ENCODE measurements at regions not wholly inside any gene's neighbourhood (a gene's known extent, or its start where the extent isn't known, plus 50 kb on each side); places are given as distances from the start of the nearest gene placed in this dataset.

DNA sequence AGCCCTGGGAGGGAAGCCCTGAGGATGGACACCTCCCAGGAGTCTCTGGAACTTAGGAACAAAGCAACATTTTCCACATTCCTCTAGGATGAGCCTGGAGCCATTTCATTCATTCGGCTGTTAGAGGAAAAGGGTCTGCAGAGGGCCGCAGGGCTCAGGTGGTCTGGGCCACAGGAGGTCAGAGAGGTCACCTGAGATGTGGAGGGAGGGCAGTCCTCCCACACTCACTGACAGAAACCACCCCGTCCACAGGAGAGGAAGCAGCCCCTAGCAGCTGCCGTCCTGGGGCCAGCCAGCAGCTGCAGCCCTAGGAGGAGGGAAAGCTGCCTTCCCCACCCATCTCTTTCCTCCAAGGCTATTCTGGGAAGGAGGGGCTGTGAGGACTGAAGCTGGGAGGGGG, 207.0 kb downstream of the CDC5L start:
- H3K27ac Mint-ChIP-seq, result no peak overlapping the region
- H3K4me1 Mint-ChIP-seq (ENCODE audit: low read depth), result peaks cover 3% of the 10 kb centered on the region
- H3K9me3 Mint-ChIP-seq, result no peaks in the 10 kb centered on the region
- H3K27me3 Mint-ChIP-seq, result no peaks in the 10 kb centered on the region
- H3K36me3 Mint-ChIP-seq (ENCODE audit: low read depth), result no peaks in the 10 kb centered on the region
- H3K4me3 Mint-ChIP-seq, result no peak overlapping the region

DNA sequence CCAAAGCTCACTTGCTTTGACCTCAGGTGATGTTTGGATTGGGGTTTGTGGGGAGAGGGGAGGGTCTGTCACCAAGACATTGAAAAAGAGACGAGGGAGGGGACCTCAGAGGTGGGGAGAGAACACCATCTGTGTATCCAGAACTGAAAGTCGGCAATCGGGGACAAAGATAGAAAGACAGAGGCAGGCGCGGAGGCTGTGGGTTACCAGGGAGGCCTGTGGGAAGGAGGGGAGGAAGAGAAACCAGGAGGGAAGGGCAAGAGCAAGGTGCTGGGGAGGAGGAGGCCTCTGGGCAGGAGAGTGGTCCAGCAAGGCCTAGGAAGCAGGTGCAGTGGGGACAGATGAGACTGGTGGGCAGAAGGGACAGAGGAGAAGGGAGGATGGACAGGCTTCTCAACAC, 211.2 kb downstream of the CDC5L start:
- peaks cover under 1% of the 10 kb centered on the region for H3K4me1 Mint-ChIP-seq (ENCODE audit: low read depth)
- H3K9me3 Mint-ChIP-seq, result no peaks in the 10 kb centered on the region
- H3K36me3 Mint-ChIP-seq (ENCODE audit: low read depth), result no peaks in the 10 kb centered on the region
- H3K27me3 Mint-ChIP-seq, result no peaks in the 10 kb centered on the region
- H3K4me3 Mint-ChIP-seq, result no peak overlapping the region
- no peak overlapping the region for H3K27ac Mint-ChIP-seq

DNA sequence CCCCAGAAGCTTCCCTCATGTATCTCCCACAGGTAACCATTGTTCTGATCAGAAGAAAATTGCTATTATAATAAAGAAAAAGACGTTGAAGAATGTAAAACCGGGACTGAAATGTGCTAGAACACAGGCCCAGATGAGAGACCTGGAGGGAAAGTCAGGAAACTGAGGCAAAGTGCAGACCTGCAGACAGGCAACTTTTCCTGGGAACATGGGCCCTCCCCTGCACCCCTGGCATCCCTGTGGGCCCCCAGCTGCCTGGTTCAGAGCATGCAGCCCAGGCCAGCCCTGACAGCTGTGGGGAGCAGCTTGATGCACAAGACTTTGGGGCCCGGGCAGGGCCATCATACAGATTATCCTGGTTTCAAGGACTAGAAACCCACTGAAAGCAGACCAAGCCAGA, 212.2 kb downstream of the CDC5L start:
- Mint-ChIP-seq H3K9me3 (no peaks in the 10 kb centered on the region), H3K27me3 (no peaks in the 10 kb centered on the region), H3K4me1 (ENCODE audit: low read depth) (no peaks in the 10 kb centered on the region), H3K4me3 (no peak overlapping the region), H3K36me3 (ENCODE audit: low read depth) (no peaks in the 10 kb centered on the region), H3K27ac (no peak overlapping the region)

DNA sequence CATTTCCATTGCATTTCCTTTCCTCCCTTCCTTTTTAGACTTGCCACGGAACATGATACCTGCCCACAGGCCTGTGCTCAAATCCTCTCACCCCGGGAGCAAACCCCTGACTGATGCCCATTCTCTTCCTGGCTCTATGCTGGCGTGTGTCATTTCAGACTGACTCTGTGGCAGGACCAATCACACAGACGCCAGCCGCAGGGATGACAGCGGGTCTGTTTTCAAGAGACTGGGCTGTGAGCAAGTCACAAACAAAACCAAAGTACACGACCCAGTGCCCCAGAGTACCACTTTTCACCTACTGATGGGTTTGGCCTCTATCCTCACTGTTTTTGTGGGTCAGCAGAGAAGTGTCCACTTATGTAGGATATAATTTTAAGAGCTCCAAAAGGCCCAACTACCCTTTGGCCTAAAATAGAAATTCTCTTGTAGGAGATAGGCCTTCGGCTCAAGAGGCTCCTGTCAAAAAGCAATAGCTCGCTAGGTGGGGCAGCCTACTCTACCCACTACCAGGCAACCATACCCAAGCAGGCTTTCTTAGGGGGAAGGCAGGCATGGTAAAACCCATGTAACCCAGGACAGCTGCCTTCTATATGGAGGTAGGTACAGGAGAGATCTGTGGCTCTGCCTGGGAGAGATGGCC, 215.7 kb downstream of the CDC5L start:
- no peaks in the 10 kb centered on the region for H3K36me3 Mint-ChIP-seq (ENCODE audit: low read depth)
- H3K4me1 Mint-ChIP-seq (ENCODE audit: low read depth), result no peaks in the 10 kb centered on the region
- no peaks in the 10 kb centered on the region for H3K9me3 Mint-ChIP-seq
- H3K27ac Mint-ChIP-seq, result no peak overlapping the region
- H3K27me3 Mint-ChIP-seq, result no peaks in the 10 kb centered on the region
- no peak overlapping the region for H3K4me3 Mint-ChIP-seq

DNA sequence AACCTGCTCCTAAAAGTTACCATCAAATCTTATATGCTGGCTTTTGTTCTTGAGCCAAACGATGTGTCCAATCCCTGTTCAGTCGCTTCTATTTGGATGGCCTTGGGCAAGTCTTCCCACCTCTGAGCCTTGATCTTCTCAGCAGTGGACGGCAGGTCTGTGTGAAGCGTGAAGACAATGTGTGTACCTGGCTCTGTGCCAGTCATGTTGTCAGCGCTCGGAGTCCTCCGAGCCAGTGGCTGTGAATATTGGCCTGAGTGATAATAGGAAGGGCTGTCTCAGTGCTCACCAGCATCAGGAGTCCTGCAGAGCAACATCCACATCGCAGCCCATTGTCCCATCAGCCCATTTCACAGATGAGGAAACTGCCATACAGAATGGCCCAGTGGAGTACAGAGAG, 219.0 kb downstream of the CDC5L start:
- Mint-ChIP-seq H3K27ac (no peak overlapping the region), H3K27me3 (no peaks in the 10 kb centered on the region), H3K36me3 (ENCODE audit: low read depth) (no peaks in the 10 kb centered on the region), H3K4me1 (ENCODE audit: low read depth) (no peaks in the 10 kb centered on the region), H3K9me3 (no peaks in the 10 kb centered on the region), H3K4me3 (no peak overlapping the region)

DNA sequence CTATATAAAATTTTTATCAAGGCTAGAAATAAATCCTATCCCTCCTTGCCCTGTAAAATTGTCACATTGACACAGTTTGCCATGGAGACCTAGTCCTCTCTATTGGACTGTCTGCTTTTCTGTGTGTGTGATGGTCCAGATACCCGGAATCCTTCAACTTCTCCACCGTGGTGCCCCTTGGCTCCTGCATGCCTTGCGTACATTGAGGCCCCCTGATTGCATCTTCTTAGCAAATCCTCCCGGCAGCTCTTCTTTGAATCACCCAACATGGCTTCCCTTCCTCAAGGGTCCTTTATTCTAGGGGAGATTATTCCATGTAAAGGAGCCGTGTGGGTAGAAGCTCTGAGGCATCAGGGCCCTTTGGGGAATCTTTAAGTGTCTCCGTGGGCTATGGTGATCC, 219.5 kb downstream of the CDC5L start:
- H3K36me3 Mint-ChIP-seq (ENCODE audit: low read depth), result no peaks in the 10 kb centered on the region
- H3K4me1 Mint-ChIP-seq (ENCODE audit: low read depth), result no peaks in the 10 kb centered on the region
- H3K27ac Mint-ChIP-seq, result no peak overlapping the region
- no peaks in the 10 kb centered on the region for H3K27me3 Mint-ChIP-seq
- no peaks in the 10 kb centered on the region for H3K9me3 Mint-ChIP-seq
- no peak overlapping the region for H3K4me3 Mint-ChIP-seq

DNA sequence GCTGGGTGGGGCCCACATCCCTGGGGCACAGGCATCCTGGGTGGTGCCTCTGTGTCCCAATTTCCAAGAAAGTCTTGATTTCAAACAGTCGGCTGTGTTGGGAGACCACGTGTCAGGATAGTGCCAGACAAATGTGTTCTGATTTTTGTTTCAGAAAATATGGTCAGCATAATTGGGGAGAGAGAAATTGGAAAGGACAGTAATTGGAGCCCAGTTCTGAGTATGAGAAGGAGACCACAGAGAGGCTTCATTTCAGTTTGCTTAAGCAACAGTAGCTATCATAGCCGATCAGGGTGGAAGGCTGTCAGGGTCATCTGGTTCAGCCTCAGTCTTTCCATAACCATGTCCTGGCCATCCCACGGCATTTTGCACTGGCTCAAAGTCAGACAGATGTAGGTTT, 220.7 kb downstream of the CDC5L start:
- Mint-ChIP-seq H3K4me1 (ENCODE audit: low read depth) (no peaks in the 10 kb centered on the region), H3K4me3 (no peak overlapping the region), H3K27me3 (no peaks in the 10 kb centered on the region), H3K36me3 (ENCODE audit: low read depth) (no peaks in the 10 kb centered on the region), H3K9me3 (no peaks in the 10 kb centered on the region), H3K27ac (no peak overlapping the region)

DNA sequence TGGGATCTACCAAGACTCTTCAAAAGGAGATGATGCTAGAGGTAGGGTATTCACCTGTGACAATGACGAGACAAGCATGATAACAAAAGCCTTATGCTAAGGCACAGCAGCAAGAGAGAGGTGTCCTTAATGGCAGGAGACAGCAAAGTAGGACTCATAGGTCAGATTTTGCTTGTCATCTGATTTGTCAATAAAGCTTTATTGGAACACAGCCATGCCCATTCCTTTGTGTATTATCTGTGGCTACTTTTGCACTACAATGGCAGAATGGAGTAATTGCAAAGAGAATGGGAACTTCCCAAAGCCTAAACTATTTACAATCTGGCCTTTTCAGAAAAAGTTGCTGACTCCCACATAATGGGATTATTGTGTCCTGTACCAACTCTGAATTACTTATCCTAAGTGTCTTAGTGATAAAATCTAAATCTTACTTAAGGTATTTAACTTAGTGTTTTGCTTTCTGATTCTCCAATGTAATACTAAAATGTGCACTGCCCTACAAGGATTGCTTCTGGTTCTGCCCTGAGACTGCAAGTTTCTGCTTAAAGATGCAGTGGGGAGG, 221.6 kb downstream of the CDC5L start:
- no peaks in the 10 kb centered on the region for H3K27me3 Mint-ChIP-seq
- H3K9me3 Mint-ChIP-seq, result no peaks in the 10 kb centered on the region
- no peak overlapping the region for H3K4me3 Mint-ChIP-seq
- H3K36me3 Mint-ChIP-seq (ENCODE audit: low read depth), result no peaks in the 10 kb centered on the region
- H3K4me1 Mint-ChIP-seq (ENCODE audit: low read depth), result no peaks in the 10 kb centered on the region
- H3K27ac Mint-ChIP-seq, result no peak overlapping the region

DNA sequence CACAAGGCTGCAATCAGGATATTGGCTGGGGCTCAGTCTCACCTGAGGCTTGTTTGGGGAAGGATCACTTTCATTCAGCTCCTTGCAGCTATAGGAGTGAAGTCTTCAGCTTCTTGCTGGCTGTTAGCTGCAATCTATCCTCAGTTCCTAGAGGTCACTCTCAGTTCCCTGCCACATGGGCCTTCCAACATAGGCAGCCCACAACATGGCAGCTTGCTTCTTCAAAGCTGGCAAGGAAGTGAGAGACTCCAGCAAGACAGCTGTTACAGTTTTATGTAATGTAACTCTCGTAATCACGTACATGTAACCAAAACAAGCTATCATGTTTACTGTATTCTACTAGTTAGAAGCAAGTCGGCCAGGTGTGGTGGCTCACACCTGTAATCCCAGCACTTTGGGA, 226.9 kb downstream of the CDC5L start:
- Mint-ChIP-seq H3K27ac (no peak overlapping the region), H3K27me3 (no peaks in the 10 kb centered on the region), H3K4me1 (ENCODE audit: low read depth) (no peaks in the 10 kb centered on the region), H3K4me3 (no peak overlapping the region), H3K36me3 (ENCODE audit: low read depth) (no peaks in the 10 kb centered on the region), H3K9me3 (no peaks in the 10 kb centered on the region)

DNA sequence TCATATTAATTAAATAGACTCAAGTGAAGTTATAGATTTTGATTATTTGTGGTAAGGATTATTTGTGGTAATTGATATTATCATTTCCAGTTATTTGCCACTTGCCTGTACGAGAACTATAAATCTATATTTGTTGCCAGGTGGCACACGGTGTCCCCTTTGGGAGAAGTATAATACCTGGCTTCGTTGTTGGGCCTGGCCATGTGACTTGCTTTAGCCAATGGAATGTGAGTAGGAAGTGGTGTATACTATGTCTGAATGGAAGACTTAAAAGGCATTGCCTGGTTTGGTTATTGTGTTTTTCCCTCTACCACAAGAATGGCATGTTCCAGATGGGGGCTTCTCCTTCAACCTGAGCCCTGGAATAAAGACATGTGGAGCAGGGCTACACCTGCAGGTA, 228.1 kb downstream of the CDC5L start:
- Mint-ChIP-seq H3K27me3 (no peaks in the 10 kb centered on the region), H3K27ac (no peak overlapping the region), H3K4me3 (no peak overlapping the region), H3K9me3 (no peaks in the 10 kb centered on the region), H3K4me1 (ENCODE audit: low read depth) (no peaks in the 10 kb centered on the region), H3K36me3 (ENCODE audit: low read depth) (no peaks in the 10 kb centered on the region)

DNA sequence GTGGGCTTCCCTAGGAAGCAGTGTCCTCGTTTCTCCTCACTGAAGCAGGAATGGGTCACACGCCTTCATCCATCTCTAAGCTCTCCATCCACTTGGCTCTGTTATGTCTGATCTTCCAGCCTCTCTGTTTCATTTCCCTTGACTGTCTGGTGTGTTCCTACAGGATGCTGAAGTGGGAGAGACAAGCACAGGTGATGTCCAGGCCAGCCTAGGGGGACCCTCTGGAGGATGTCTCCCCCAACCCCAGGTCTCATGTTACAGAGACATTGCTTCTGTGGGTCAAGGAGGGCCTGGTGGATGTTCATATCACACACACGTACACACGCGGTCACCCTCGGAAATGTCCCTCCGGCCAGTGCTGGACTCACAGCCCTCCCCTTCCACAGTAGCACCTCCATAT, 229.9 kb downstream of the CDC5L start:
- Mint-ChIP-seq H3K27ac (no peak overlapping the region), H3K4me3 (no peak overlapping the region), H3K27me3 (no peaks in the 10 kb centered on the region), H3K36me3 (ENCODE audit: low read depth) (no peaks in the 10 kb centered on the region), H3K4me1 (ENCODE audit: low read depth) (no peaks in the 10 kb centered on the region), H3K9me3 (no peaks in the 10 kb centered on the region)

DNA sequence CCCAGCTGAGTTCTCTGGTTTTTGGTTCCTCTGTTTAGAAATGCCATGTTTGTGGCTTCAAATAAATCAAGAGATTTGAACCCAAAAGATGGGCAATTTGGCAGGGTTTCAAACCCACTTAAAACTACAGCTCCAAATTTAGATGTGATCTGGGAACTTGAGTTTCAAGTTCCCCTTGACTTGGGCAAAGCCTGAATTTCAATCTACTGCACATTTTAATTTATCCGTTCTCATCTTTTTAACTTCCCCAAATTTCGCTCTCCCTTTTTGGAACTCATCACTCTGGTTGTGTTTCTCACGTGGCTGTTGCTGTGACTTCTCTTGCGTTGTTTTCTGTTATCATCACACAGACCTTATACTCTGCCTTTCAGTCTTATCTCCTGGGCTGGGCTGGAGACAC, 230.9 kb downstream of the CDC5L start:
- H3K9me3 Mint-ChIP-seq, result no peaks in the 10 kb centered on the region
- H3K4me3 Mint-ChIP-seq, result no peak overlapping the region
- H3K36me3 Mint-ChIP-seq (ENCODE audit: low read depth), result no peaks in the 10 kb centered on the region
- no peaks in the 10 kb centered on the region for H3K4me1 Mint-ChIP-seq (ENCODE audit: low read depth)
- no peak overlapping the region for H3K27ac Mint-ChIP-seq
- no peaks in the 10 kb centered on the region for H3K27me3 Mint-ChIP-seq

DNA sequence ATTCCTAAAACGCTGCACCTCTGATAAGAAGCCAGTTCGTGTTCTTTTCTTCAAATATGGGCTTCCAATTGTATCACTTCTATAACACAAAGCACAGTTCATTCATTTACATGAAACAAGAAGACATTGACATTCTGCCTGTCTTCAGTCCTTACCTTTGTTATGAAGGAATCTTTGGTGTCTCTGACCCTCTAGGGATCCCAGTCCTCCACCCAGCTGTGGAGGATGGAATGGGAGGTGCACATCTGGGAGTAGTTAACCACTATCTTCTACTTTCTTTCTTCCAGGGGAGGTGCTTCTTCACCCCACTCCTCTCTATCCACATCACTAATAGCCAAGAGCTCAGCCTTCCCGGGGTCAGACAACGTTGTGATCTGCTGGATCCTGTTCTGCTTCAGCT, 233.4 kb downstream of the CDC5L start:
- H3K27ac Mint-ChIP-seq, result no peak overlapping the region
- H3K27me3 Mint-ChIP-seq, result no peaks in the 10 kb centered on the region
- H3K9me3 Mint-ChIP-seq, result no peaks in the 10 kb centered on the region
- H3K4me1 Mint-ChIP-seq (ENCODE audit: low read depth), result no peaks in the 10 kb centered on the region
- H3K36me3 Mint-ChIP-seq (ENCODE audit: low read depth), result no peaks in the 10 kb centered on the region
- no peak overlapping the region for H3K4me3 Mint-ChIP-seq

DNA sequence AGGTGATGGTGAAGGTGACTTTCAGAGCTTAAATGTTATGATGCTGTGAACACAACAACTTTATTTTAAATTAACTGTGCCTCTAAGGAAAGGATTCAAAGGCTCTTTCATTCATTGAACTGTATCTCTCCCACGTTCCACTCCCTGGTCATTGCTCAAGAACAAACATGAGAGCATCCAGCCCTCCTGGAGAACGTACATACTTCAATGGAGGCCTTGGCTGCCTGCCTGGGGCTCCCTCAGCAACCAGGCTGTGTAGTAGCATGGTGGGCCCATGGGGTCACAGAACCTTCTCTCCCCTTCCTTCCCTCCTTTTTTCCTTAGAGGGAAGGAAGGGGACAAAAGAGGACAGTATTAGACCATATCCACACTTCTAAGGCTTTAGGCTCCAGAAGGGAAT, 234.3 kb downstream of the CDC5L start:
- no peaks in the 10 kb centered on the region for H3K4me1 Mint-ChIP-seq (ENCODE audit: low read depth)
- no peak overlapping the region for H3K27ac Mint-ChIP-seq
- H3K9me3 Mint-ChIP-seq, result no peaks in the 10 kb centered on the region
- H3K27me3 Mint-ChIP-seq, result no peaks in the 10 kb centered on the region
- H3K4me3 Mint-ChIP-seq, result no peak overlapping the region
- no peaks in the 10 kb centered on the region for H3K36me3 Mint-ChIP-seq (ENCODE audit: low read depth)

DNA sequence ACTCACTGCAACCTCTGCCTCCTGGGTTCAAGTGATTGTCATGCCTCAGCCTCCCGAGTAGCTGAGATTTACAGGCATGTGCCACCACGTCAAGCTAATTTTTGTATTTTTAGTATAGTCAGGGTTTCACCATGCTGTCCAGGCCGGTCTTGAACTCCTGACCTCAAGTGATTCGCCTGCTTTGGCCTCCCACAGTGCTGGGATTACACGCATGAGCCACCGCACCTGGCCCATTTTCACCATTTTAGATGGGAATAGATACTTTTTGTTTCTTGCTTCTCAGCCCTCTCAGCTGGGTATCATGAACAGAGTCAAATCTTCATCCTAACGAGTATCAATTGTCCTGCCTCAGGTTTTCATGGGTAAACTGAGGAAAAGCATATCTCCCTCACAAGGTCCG, 235.0 kb downstream of the CDC5L start:
- no peaks in the 10 kb centered on the region for H3K36me3 Mint-ChIP-seq (ENCODE audit: low read depth)
- H3K27me3 Mint-ChIP-seq, result no peaks in the 10 kb centered on the region
- H3K27ac Mint-ChIP-seq, result no peak overlapping the region
- H3K4me1 Mint-ChIP-seq (ENCODE audit: low read depth), result peaks cover 6% of the 10 kb centered on the region
- no peaks in the 10 kb centered on the region for H3K9me3 Mint-ChIP-seq
- no peak overlapping the region for H3K4me3 Mint-ChIP-seq

DNA sequence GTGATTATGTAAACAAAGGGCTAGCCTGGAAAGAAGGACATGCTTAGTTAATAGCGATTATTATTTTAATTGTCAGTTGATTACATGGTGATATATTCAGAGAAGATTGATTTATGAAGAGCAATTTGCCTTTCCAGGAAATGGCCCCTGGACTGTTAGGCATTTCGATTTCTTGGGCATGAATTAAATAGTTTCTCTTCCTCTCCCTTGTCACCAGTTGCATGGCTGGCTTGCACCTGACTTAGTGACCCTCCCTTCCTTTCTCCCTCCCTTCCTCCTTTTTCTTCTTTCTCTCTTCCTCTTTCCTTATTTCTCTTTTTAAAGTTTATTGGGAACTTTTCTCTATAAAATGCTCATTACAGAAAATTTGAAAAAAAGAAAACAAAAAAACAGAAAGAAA, 235.4 kb downstream of the CDC5L start:
- Mint-ChIP-seq H3K4me1 (ENCODE audit: low read depth) (peaks cover 8% of the 10 kb centered on the region), H3K36me3 (ENCODE audit: low read depth) (no peaks in the 10 kb centered on the region), H3K27me3 (no peaks in the 10 kb centered on the region), H3K9me3 (no peaks in the 10 kb centered on the region), H3K27ac (no peak overlapping the region), H3K4me3 (no peak overlapping the region)

Data from stimulated activated naive CD8-positive, alpha-beta T cell treated with anti-CD3 and anti-CD28 coated beads, Interleukin-15, Interleukin-2, amounts not matched to agents 100 ng/mL and 50 ng/mL, for 24 hours (primary cell).